Naive B cell (primary cell): ENCODE measurements at regions not wholly inside any gene's neighbourhood (a gene's known extent, or its start where the extent isn't known, plus 50 kb on each side); places are given as distances from the start of the nearest gene placed in this dataset.

Experiments
- ATAC-seq, 2 donors: fragments of 150-1000 bp; cut with Tn5 transposase; 2 replicates each; pipeline ENCODE4 v1.10.0; 2021; ENCODE audit warnings: low read depth in 2 of 2, mild to moderate bottlenecking in 2 of 2, moderate library complexity in 2 of 2
- DNase-seq: peaks from one replicate; pipeline ENCODE4 v3.0.0; 2022
- H3K27ac Mint-ChIP-seq, 6 donors: one replicate each; pipeline ENCODE4 v1.8.0; 2020 to 2022; ENCODE audit warnings: mild to moderate bottlenecking in 6 of 6, mixed read lengths in 6 of 6, moderate library complexity in 5 of 6, inconsistent platforms in 2 of 6
- H3K27me3 Mint-ChIP-seq, 3 donors: one replicate each; pipeline ENCODE4 v1.8.0; 2021 to 2022; ENCODE audit warnings: mixed read lengths in 3 of 3, mild to moderate bottlenecking in 1 of 3
- H3K36me3 Mint-ChIP-seq, 2 donors: one replicate each; pipeline ENCODE4 v1.8.0; 2020 to 2022; ENCODE audit warnings: mixed read lengths in 2 of 2, inconsistent platforms in 1 of 2, mild to moderate bottlenecking in 1 of 2
- H3K4me1 Mint-ChIP-seq, 3 donors: one replicate each; pipeline ENCODE4 v1.8.0; 2020 to 2022; ENCODE audit warnings: mixed read lengths in 3 of 3, inconsistent platforms in 1 of 3, mild to moderate bottlenecking in 1 of 3, moderate library complexity in 1 of 3
- H3K4me3 Mint-ChIP-seq, 8 donors: one replicate each; pipeline ENCODE4 v1.8.0; 2020 to 2022; ENCODE audit warnings: mild to moderate bottlenecking in 8 of 8, mixed read lengths in 8 of 8, moderate library complexity in 8 of 8, inconsistent platforms in 2 of 8
- H3K9me3 Mint-ChIP-seq, 7 donors: one replicate each; pipeline ENCODE4 v1.8.0; 2020 to 2022; ENCODE audit warnings: mixed read lengths in 7 of 7, mild to moderate bottlenecking in 5 of 7, inconsistent platforms in 2 of 7, moderate library complexity in 1 of 7

GRCh38 chr20:11216451-11217314 lies 542.9 kb upstream of the JAG1 start:
- DNase-seq (no peak), ATAC-seq (no peak)
- H3K9me3 Mint-ChIP-seq = peaks cover 0 to 3% (median 0%) of the 10 kb centered on the region in 7 donors
- peaks cover 0 to 17% (median 9%) of the 10 kb centered on the region in 3 donors for H3K4me1 Mint-ChIP-seq
- peak overlapping the region in 2 of 8 donors; percentile 32 to 48 for H3K4me3 Mint-ChIP-seq
- peaks cover 0 to 4% (median 0%) of the 10 kb centered on the region in 3 donors for H3K27me3 Mint-ChIP-seq
- no peaks in the 10 kb centered on the region for H3K36me3 Mint-ChIP-seq
- peak overlapping the region in 1 of 6 donors; percentile 39 for H3K27ac Mint-ChIP-seq

- Mint-ChIP-seq H3K27me3 (no peaks in the 10 kb centered on the region), H3K4me3 (peak overlapping the region in 2 of 8 donors; percentile 4 to 48), H3K27ac (peak overlapping the region in 1 of 6 donors; percentile 71), H3K36me3 (no peaks in the 10 kb centered on the region), H3K9me3 (peaks cover 0 to 3% (median 0%) of the 10 kb centered on the region in 7 donors), H3K4me1 (peaks cover 0 to 17% (median 9%) of the 10 kb centered on the region in 3 donors)
- ATAC-seq (no peak), DNase-seq (no peak)
Measured at GRCh38 chr20:11217326-11218172, 543.8 kb upstream of the JAG1 start.

GRCh38 chr20:11218173-11218680 lies 544.4 kb upstream of the JAG1 start:
- Mint-ChIP-seq H3K4me3 (no peak overlapping the region), H3K36me3 (no peaks in the 10 kb centered on the region), H3K27ac (peak overlapping the region in 1 of 6 donors; percentile 71), H3K9me3 (peaks cover 0 to 3% (median 0%) of the 10 kb centered on the region in 7 donors), H3K4me1 (peaks cover 0 to 17% (median 9%) of the 10 kb centered on the region in 3 donors), H3K27me3 (no peaks in the 10 kb centered on the region)
- DNase-seq (no peak), ATAC-seq (no peak)

- peak in 1 of 2 donors; percentile 27 for ATAC-seq
- peaks cover 0 to 17% (median 9%) of the 10 kb centered on the region in 3 donors for H3K4me1 Mint-ChIP-seq
- no peak overlapping the region for H3K27ac Mint-ChIP-seq
- no peaks in the 10 kb centered on the region for H3K27me3 Mint-ChIP-seq
- DNase-seq = no peak
- peaks cover 0 to 5% (median 0%) of the 10 kb centered on the region in 7 donors for H3K9me3 Mint-ChIP-seq
- H3K4me3 Mint-ChIP-seq = peak overlapping the region in 2 of 8 donors; percentile 9 to 23
- H3K36me3 Mint-ChIP-seq = no peaks in the 10 kb centered on the region
Measured at GRCh38 chr20:11219192-11219591, 545.4 kb upstream of the JAG1 start.

DNA sequence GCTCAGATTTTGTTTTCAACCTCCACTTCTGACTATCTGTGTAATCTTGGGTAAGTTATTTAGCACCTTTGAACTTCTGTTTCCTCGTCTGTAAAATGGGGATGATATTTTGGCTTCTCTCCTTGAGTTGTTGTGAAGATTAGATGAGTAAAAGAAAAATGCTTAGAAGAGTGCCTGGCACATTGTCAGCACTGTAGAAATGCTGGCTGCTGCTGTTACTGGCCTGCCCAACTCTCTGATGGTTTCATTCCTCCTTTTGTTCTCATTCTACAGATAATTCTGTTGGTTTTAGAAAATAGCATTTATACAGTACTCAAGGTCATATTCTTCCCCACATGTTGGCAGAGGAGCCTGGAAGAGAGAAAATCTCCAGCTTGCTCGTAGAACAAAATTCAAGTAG lies 547.2 kb upstream of the JAG1 start:
- Mint-ChIP-seq H3K4me3 (no peak overlapping the region), H3K27ac (no peak overlapping the region), H3K27me3 (no peaks in the 10 kb centered on the region), H3K4me1 (peaks cover 0 to 17% (median 9%) of the 10 kb centered on the region in 3 donors), H3K36me3 (no peaks in the 10 kb centered on the region), H3K9me3 (peaks cover 0 to 5% (median 0%) of the 10 kb centered on the region in 7 donors)
- ATAC-seq = no peak
- no peak for DNase-seq

DNA sequence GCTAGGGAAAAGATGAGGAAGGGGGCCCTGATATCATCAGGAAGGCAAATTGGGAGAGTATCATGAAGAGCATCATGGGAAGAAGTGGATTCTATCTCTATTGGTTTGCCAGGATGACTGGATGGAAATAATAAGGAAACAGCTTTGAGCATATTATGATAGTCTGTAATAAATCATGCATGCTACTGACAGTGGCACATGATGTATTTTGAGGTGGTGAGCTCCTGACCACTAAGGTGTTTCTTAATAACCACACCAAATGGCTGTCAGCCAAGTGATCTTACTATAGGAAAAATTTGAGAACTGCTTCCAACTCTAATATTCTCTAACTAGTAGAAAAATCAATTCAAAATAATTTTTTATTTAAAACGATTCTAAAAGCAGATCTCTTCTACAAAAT lies 548.4 kb upstream of the JAG1 start:
- peaks cover 0 to 13% (median 9%) of the 10 kb centered on the region in 3 donors for H3K4me1 Mint-ChIP-seq
- ATAC-seq (no peak), DNase-seq (no peak)
- peaks cover 0 to 5% (median 0%) of the 10 kb centered on the region in 7 donors for H3K9me3 Mint-ChIP-seq
- H3K4me3 Mint-ChIP-seq = no peak overlapping the region
- H3K36me3 Mint-ChIP-seq = no peaks in the 10 kb centered on the region
- H3K27ac Mint-ChIP-seq = no peak overlapping the region
- no peaks in the 10 kb centered on the region for H3K27me3 Mint-ChIP-seq

- no peaks in the 10 kb centered on the region for H3K4me1 Mint-ChIP-seq
- no peak overlapping the region for H3K27ac Mint-ChIP-seq
Measured at GRCh38 chr20:11227602-11228001, 553.8 kb upstream of the JAG1 start.

GRCh38 chr20:11229772-11230171 lies 556.0 kb upstream of the JAG1 start:
- no peaks in the 10 kb centered on the region for H3K27me3 Mint-ChIP-seq
- DNase-seq = no peak
- H3K27ac Mint-ChIP-seq = no peak overlapping the region
- ATAC-seq = no peak
- no peak overlapping the region for H3K4me3 Mint-ChIP-seq
- no peaks in the 10 kb centered on the region for H3K4me1 Mint-ChIP-seq
- no peaks in the 10 kb centered on the region for H3K36me3 Mint-ChIP-seq
- peaks cover 0 to 2% (median 0%) of the 10 kb centered on the region in 7 donors for H3K9me3 Mint-ChIP-seq

More at GRCh38 chr20:11227602-11228001, 553.8 kb upstream of the JAG1 start:
- H3K4me3 Mint-ChIP-seq = no peak overlapping the region
- peaks cover 0 to 2% (median 0%) of the 10 kb centered on the region in 7 donors for H3K9me3 Mint-ChIP-seq
- DNase-seq (no peak), ATAC-seq (no peak)
- no peaks in the 10 kb centered on the region for H3K27me3 Mint-ChIP-seq
- no peaks in the 10 kb centered on the region for H3K36me3 Mint-ChIP-seq

- no peak overlapping the region for H3K27ac Mint-ChIP-seq
- H3K9me3 Mint-ChIP-seq = peaks cover 0 to 2% (median 0%) of the 10 kb centered on the region in 7 donors
- no peaks in the 10 kb centered on the region for H3K4me1 Mint-ChIP-seq
- no peaks in the 10 kb centered on the region for H3K36me3 Mint-ChIP-seq
- DNase-seq (no peak), ATAC-seq (no peak)
- H3K27me3 Mint-ChIP-seq = no peaks in the 10 kb centered on the region
- no peak overlapping the region for H3K4me3 Mint-ChIP-seq
Measured at GRCh38 chr20:11230999-11231398, 557.2 kb upstream of the JAG1 start.

DNA sequence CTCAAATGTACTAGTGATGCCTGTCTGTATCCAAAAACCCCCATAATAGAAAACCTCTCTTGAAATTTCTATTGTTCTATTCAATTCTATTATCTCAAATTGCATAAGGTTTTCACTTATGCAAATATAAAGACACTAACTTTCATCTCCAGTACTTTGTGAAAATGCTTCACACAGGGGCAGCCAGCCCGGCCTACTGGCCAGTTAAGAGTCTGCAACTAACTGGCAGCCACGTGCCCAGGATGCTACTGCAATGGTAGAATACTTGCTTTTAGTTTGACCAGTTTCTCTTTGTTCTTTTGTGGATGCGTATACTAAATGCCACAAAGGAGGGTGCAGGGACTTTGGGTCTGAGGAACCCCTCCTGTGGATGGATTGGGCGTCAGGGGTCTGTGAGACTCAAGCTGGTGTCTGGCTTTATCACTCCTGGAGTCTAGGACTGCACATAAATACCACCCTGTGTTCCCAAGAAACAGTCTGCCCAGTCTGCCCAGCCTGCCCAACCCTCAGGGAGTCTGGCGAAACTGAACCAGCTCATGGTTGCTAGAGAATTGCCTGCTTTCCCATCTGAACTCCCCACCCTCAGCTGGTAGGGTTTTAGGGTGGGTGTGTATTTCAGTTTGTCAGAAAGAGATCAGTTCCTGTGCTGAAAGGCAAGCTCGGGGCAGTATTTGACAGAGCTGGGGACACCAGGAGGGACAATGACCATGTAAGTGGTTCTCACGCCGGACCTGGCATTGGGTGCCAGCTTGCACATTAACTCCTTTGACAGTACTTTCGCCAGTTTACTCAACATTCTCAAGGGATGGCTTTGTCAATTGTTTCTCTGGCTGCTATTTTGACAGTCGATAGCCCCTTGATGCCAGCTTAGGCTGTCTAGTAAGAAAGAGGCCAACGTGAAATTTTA lies 558.2 kb upstream of the JAG1 start:
- peaks cover 0 to 2% (median 0%) of the 10 kb centered on the region in 7 donors for H3K9me3 Mint-ChIP-seq
- DNase-seq = no peak
- no peaks in the 10 kb centered on the region for H3K36me3 Mint-ChIP-seq
- no peaks in the 10 kb centered on the region for H3K27me3 Mint-ChIP-seq
- H3K27ac Mint-ChIP-seq = no peak overlapping the region
- no peak overlapping the region for H3K4me3 Mint-ChIP-seq
- no peak for ATAC-seq
- H3K4me1 Mint-ChIP-seq = no peaks in the 10 kb centered on the region

DNA sequence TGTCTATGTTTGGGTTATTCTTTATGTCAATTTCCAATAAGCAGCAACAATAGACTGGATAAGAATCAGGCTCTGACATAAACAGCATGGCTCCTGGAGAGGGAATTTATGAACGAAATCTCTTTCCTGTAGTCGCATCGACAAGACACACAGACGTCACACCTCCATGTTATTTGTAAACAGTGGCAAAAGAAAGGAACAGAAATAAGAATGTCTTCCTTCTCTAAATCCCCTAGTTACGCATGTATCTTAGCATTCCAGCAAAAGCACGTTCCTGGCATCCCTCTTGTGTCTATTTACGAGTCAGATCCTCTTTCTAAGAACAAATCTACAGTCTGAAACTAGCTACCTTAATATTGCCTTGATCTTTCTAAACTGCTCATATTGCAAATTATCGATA lies 559.1 kb upstream of the JAG1 start:
- H3K4me1 Mint-ChIP-seq = no peaks in the 10 kb centered on the region
- no peak overlapping the region for H3K4me3 Mint-ChIP-seq
- no peaks in the 10 kb centered on the region for H3K36me3 Mint-ChIP-seq
- H3K27me3 Mint-ChIP-seq = no peaks in the 10 kb centered on the region
- no peak for DNase-seq
- peaks cover 0 to 3% (median 0%) of the 10 kb centered on the region in 7 donors for H3K9me3 Mint-ChIP-seq
- H3K27ac Mint-ChIP-seq = no peak overlapping the region
- ATAC-seq = no peak

DNA sequence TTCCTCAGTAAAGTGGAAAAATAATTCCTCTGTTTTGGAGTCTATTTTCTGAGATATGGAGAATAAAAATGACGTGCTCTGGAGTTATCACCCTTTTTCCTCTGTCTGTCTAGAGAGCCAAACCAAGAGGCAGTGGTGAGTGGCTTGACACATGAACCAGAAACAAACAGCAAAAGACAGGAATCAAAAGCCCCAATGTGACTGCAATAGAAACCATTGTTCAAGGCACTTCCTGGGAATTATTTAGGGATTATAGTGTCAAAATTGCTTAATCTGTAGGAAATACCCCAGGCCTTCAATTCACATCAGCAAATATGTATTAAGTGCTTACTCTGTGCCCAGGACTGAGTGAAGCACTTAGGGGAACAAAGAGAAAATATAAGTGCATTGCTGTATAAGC lies 560.4 kb upstream of the JAG1 start:
- peaks cover 0 to 4% (median 0%) of the 10 kb centered on the region in 7 donors for H3K9me3 Mint-ChIP-seq
- no peak for DNase-seq
- no peaks in the 10 kb centered on the region for H3K27me3 Mint-ChIP-seq
- ATAC-seq = no peak
- H3K4me3 Mint-ChIP-seq = no peak overlapping the region
- H3K36me3 Mint-ChIP-seq = no peaks in the 10 kb centered on the region
- H3K4me1 Mint-ChIP-seq = no peaks in the 10 kb centered on the region
- H3K27ac Mint-ChIP-seq = no peak overlapping the region
